ENCODE measurements at regions not wholly inside any gene's neighbourhood (a gene's known extent, or its start where the extent isn't known, plus 50 kb on each side); places are given as distances from the start of the nearest gene placed in this dataset.

- Histone ChIP-seq H3K4me3 (ENCODE audit: low read length) (no peak overlapping the region), H3F3A (ENCODE audit: insufficient read depth, low read length, poor library complexity, severe bottlenecking) (no peaks in the 10 kb centered on the region), H3K4me2 (ENCODE audit: low read length) (no peak overlapping the region), H2AFZ (ENCODE audit: low read depth, low read length) (no peak overlapping the region), H3K9me3 (ENCODE audit: low read length) (no peaks in the 10 kb centered on the region), H3K79me2 (replicated peaks; ENCODE audit: insufficient read depth, low read length) (no peaks in the 10 kb centered on the region), H4K20me1 (ENCODE audit: insufficient read depth) (no peaks in the 10 kb centered on the region), H3K27ac (ENCODE audit: low read length) (no peak overlapping the region), H3K36me3 (ENCODE audit: insufficient read depth, low read length) (no peaks in the 10 kb centered on the region), H3K9ac (ENCODE audit: low read length) (no peak overlapping the region), H3K27me3 (ENCODE audit: insufficient read depth, low read depth, low read length) (no peaks in the 10 kb centered on the region), H3K9me2 (ENCODE audit: insufficient read depth, low read length) (no peaks in the 10 kb centered on the region)
- TF ChIP-seq EP300 (conservative IDR thresholded peaks at IDR 0.05; ENCODE audit: poor library complexity, severe bottlenecking) (no peak), EZH2 (IDR thresholded peaks at IDR 0.05; ENCODE audit: borderline replicate concordance, insufficient read depth, low read length, poor library complexity, severe bottlenecking) (no peak), SMC3 (conservative IDR thresholded peaks at IDR 0.05; ENCODE audit: poor library complexity) (no peak), POLR2AphosphoS5 (IDR thresholded peaks at IDR 0.05) (no peak), REST (IDR thresholded peaks at IDR 0.05; ENCODE audit: borderline replicate concordance) (no peak), RAD21 (conservative IDR thresholded peaks at IDR 0.05) (no peak), CTCF (IDR thresholded peaks at IDR 0.05; ENCODE audit: poor library complexity, severe bottlenecking) (no peak)
Measured at GRCh38 chr1:30164693-30165092, 558.7 kb downstream of the MATN1 start.

- Histone ChIP-seq H3K4me3 (ENCODE audit: low read length) (no peak overlapping the region), H3F3A (ENCODE audit: insufficient read depth, low read length, poor library complexity, severe bottlenecking) (no peaks in the 10 kb centered on the region), H3K4me2 (ENCODE audit: low read length) (no peak overlapping the region), H3K9me2 (ENCODE audit: insufficient read depth, low read length) (no peaks in the 10 kb centered on the region), H4K20me1 (ENCODE audit: insufficient read depth) (no peaks in the 10 kb centered on the region), H3K9me3 (ENCODE audit: low read length) (no peaks in the 10 kb centered on the region), H3K9ac (ENCODE audit: low read length) (no peak overlapping the region), H2AFZ (ENCODE audit: low read depth, low read length) (no peak overlapping the region), H3K27ac (ENCODE audit: low read length) (no peak overlapping the region), H3K36me3 (ENCODE audit: insufficient read depth, low read length) (no peaks in the 10 kb centered on the region), H3K79me2 (replicated peaks; ENCODE audit: insufficient read depth, low read length) (no peaks in the 10 kb centered on the region), H3K27me3 (ENCODE audit: insufficient read depth, low read depth, low read length) (no peaks in the 10 kb centered on the region)
- TF ChIP-seq SMC3 (conservative IDR thresholded peaks at IDR 0.05; ENCODE audit: poor library complexity) (no peak), CTCF (IDR thresholded peaks at IDR 0.05; ENCODE audit: poor library complexity, severe bottlenecking) (no peak), MXI1 (conservative IDR thresholded peaks at IDR 0.05; ENCODE audit: poor library complexity, severe bottlenecking) (no peak), REST (IDR thresholded peaks at IDR 0.05; ENCODE audit: borderline replicate concordance) (no peak), EP300 (conservative IDR thresholded peaks at IDR 0.05; ENCODE audit: poor library complexity, severe bottlenecking) (no peak), TAF1 (IDR thresholded peaks at IDR 0.05; ENCODE audit: low read depth) (no peak), POLR2AphosphoS5 (IDR thresholded peaks at IDR 0.05) (no peak), RAD21 (conservative IDR thresholded peaks at IDR 0.05) (no peak), EZH2 (IDR thresholded peaks at IDR 0.05; ENCODE audit: borderline replicate concordance, insufficient read depth, low read length, poor library complexity, severe bottlenecking) (no peak)
Measured at GRCh38 chr1:30162565-30162964, 560.8 kb downstream of the MATN1 start.

Measured in neural cell (in vitro differentiated cells).